EH (cell line): ENCODE measurements at regions not wholly inside any gene's neighbourhood (a gene's known extent, or its start where the extent isn't known, plus 50 kb on each side); places are given as distances from the start of the nearest gene placed in this dataset.
"Not testable (repeated sequence)": the region's sequence is repeated elsewhere in the genome, so short reads cannot be mapped to it uniquely, and the experiment has no call there.

Source experiments
- DNase-seq: peaks from one replicate; pipeline ENCODE4 v3.0.0-alpha.2; 2015; ENCODE audit warnings: low read depth

DNA sequence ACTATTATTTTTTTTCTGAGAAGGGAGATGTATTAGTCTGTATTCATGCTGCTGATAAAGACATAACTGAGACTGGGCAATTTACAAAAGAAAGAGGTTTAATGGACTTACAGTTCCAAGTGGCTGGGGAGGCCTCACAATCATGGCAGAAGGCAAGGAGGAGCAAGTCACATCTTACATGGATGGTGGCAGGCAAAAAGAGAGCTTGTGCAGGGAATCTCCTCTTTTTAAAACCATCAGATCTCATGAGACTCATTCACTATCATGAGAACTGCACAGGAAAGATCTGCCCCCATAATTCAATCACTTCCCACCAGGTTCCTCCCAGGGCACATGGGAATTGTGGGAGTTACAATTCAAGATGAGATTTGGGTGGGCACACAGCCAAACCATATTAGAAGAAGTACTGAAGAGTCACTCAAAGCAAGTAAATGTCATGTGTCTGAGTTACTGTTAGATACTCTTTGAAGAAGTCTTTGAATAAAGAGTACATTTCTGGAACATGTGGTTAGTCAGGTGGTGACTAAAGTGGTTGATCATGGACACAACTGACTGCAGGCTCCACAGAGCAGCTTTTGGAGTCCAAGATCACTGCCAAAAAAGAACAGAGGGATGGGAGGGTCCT lies 430.9 kb upstream of the TBL1XR1 start:
- not testable (repeated sequence) for DNase-seq

DNA sequence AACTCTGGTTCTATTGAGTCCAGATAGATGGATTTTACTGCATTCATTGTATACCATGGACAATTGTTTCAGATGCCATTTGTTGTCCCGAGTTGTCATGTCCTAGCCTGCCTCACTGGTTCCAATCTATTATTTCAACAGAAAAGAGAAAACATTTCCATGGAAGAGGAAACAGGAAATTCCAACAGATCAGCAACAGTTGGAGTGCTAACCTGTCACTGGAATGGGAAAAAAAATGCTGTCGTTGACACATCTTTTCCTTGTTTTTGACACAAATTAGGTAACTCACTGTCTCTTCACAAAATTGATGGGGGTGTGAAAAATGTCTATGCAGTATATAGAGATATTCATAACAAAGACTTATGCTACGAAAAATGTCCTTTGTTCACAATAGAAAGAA lies 432.0 kb upstream of the TBL1XR1 start:
- no peak for DNase-seq

DNA sequence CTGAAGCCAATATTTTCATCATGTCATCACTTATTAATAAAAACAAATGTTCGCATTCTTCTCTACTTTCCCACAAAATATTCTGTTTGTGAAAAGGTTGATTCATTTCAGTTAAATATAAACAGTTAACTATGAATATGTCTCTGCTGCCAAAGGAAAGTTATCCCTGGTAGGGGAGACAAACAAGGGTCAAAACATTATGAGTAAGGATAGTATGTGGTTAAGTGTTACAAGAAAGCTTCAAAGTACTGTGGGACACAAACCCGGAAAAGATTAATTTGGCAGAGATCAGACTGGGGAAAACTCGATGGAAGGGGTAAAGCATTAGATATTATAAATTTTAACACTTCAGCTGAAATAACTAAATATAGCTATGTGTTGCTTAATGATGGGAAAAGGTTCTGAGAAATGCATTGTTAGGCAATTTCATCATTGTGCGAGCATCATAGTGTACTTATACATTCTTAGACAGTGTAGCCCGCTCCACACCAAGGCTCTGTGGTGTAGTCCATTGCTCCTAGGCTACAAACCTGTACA lies 436.5 kb upstream of the TBL1XR1 start:
- DNase-seq, result peak; percentile 84

DNA sequence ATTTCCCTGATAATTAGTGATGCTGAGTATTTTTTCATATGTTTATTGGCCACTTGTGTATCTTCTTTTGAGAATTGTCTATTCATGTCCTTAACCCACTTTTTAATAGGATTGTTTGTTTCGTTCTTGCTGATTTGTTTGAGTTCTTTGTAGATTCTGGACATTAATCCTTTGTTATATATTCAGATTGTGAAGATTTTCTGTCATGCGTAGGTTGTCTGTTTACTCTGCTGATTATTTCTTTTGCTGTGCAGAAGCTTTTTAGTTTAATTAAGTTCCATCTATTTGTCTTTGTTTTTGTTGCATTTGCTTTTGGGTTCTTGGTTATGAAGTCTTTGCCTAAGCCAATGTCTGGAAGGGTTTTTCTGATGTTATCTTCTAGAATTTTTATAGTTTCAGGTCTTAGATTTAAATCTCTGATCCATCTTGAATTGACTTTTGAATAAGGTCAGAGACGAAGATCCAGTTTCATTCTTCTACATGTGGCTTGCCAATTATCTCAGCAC lies 438.4 kb upstream of the TBL1XR1 start:
- not testable (repeated sequence) for DNase-seq

DNA sequence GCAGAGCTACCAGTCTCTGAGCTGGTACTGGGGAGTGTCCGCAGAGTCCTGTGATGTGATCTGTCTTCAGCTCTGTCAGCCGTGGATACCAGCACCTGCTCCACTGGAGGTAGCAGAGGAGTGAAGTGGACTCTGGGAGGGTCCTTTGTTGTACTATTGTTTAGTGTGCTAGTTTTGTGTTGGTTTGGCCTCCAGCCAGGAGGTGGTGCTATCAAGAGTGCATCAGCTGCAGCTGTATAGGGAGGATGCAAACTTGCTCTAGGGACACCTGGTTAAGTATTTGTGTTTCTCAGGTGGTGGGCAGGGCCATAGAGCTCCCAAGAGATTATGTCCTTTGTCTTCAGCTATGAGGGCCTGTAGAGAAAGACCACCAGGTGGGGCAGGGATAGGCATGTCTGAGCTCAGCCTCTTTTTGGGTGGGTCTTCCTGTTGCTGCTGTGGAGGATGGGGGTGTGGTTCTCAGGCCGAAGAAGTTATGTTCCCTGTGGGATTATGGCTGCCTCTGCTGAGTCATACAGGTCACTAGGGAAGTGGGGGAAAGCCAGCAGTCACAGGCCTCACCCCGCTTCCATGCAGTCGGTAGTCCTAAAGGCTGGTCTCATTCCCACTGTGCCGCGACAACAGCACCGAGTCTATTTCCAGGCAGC lies 443.2 kb upstream of the TBL1XR1 start:
- DNase-seq, result no peak

DNA sequence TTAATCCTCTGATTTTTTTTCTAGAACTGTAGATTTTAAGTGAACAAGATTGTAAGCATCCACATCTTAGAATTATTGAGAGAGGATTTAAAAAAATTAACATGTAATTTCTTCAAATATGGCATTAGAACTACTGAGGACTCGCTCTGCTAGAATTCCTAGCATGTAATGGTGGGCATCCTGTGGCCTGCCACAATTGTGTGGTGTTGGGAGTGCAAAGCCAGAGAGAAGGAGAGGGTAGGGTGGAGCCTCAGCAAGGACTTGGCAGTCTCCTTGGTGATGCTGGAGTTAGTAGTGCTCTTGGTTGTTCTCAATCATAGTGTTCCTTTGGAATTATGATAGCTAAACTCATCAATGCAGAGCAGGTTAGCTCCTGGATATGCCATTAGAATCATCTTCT lies 443.9 kb upstream of the TBL1XR1 start:
- no peak for DNase-seq

DNA sequence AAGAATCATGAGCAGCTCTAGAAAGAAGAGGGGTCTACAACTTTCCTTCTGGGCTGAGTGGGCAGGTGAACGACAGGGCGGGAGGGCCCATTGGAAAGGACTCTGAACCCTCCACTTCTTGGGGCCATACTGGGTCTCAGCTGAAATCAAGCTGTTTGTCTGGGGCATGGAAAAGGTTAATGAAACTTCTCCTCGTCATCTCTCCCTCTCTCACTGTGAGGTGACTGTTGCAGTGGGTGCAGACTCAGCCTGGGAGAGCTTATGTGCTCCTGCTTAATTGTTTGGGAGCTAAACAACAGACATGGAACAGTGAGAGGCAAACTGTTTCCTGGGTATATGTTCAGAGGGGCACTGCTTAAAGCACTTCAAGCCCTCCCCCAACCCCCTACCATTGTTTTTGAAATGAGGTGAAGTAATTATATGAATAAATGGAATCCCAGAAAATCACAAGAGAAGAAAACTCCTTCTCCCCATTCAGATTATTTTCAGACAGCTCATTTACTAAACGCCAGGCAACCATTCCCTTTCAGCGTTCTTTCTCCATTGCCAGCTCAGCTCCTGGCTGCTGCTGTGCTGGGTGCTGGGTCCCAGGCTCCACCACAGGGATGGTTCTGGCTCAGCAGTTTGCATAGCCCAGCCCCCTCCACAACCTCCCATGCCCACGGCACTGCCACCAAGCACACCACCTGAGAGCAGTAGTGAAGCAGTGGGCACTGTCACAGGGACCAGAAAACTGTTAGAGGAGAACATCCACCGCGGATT lies 444.9 kb upstream of the TBL1XR1 start:
- no peak for DNase-seq

DNA sequence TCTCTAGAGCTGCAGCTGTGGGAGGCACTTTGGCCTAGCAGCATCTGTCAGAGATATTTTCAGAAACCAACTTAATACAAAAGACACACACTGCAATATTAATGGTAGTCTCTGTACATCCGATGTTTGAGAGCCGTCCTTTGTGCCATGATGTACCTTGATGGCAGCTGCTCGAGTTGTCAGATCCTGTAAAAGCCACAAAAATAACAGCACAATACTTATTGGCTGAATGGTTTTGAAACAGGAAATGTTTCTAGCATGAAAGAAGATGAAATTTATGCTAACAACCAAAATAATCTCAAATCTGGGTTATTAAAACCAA lies 445.5 kb upstream of the TBL1XR1 start:
- no peak for DNase-seq

DNA sequence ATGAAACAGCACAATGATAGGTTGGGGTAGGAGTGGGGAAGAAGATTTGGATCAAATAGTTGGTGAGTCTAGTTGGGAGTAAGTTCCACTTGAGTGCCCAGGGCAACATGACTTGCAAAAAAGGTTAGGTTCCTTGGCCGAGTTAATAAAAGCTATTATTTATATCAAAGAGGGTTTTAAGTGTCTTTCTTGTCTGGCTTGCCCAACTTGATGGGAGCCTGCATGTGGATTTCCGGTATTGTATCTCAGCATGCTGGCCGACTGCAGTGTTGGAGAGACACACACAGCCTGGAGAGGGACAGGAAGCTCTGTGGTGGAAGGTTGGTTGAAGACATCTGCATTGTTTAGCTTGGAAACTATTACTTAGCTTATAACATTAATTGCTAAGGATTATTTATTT lies 449.5 kb upstream of the TBL1XR1 start:
- no peak for DNase-seq

DNA sequence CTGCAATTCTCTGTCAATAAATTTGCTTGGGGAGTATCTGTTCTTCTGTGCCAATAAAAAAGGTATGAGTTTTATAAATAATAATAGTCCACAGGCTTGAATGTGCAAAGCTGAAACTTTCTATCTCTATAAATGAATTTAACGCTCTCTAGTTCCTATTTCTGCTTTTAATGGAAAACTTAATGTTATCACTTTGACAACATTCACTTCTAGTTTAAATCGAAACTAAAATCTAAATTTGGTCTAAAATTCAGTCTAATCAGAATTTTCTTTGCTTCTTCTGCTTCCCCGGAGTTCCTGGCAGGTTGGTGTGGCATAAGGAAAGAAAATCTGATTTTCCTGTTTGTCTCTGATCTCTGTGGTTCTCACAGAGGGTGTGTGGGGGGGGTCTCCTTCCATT lies 450.1 kb upstream of the TBL1XR1 start:
- no peak for DNase-seq

DNA sequence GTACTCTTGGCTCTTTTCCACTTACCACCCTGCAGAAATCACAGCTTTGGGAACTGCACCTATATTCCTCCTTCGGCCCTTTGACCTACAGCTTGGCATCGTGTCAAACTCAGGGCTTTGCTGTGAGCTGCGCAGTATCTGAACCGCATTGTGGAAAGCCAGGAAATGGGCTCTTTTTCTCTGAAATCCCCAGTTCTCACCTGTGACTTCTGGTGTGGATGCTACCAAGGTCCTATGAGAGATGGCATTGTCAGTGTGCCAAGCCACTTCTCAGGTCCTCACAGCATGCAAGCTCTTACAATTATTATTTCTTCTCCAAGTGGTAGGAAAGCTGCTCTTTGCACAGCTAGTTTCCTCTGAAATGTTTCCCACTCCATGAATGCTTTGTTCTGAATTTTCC lies 450.6 kb upstream of the TBL1XR1 start:
- DNase-seq, result no peak

DNA sequence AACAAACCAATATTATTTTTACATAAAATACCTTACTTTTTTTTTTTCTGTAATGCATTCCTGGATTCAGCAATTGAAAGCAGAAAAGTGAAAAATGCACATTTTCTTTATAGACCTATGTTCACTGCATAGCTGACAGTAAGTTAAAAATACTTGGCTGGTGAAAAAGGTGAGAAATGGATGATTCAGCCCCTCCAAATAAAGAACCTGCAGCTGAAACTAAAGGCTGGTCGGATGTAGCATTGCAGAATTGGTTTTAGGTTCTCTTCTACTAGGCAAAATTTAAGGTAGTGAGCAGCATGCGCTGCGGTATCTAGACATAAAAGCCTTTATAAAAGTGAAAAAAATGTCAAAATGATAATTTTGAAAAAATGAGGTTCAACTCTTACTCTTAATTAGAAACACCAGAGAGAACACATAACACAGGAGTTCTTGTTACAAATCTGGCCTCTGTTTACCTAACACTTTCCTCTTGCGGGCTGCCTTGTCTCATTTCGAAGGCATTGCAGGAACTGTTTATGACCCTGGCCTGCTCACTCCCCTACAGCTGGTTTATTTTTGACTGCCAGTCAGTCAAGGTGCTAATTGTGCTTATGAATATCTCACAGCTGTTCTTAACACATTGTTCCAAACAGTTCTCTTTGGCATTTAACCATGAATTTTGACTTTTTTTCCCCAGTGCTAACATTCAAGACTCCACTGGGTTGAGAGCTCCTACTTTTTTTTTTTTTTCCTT lies 455.4 kb upstream of the TBL1XR1 start:
- no peak for DNase-seq

DNA sequence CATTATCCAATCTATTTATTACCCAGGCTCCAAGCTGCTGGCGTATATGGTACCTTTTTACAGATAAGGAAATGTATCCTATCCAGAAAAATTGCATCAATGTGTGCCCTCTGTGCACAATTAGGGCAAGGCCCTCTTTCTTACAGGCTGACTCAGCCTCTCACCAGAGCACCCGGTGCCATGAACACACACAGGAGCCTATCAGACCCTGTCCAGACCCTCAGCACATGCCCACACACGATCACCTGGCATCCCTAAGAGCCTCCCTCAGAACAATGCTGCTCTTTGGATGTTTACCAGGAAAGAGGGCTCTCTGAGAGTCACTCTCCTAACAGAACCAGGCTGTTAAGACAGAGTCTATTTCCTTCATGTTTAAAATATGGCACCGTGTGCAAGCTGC lies 460.0 kb upstream of the TBL1XR1 start:
- DNase-seq, result no peak

DNA sequence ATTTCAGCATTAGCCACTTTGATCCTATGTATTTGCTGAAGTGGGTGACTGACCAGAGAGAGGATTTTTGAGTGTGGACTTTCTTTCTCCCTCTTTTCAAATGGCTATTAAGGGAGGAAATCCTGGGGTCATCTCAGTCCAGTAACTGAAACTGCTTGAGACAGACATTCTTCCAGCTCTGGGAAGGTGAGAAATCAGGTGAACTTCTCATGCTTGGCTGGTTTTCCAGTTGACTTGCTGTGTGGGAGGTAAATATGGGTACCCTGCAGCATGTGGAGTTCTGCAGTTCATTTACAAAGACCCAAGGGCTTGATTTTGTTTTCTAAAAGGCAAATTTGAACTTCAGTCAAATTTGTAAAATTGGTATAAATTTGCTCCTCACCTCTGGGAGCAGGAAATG lies 461.1 kb upstream of the TBL1XR1 start:
- no peak for DNase-seq

DNA sequence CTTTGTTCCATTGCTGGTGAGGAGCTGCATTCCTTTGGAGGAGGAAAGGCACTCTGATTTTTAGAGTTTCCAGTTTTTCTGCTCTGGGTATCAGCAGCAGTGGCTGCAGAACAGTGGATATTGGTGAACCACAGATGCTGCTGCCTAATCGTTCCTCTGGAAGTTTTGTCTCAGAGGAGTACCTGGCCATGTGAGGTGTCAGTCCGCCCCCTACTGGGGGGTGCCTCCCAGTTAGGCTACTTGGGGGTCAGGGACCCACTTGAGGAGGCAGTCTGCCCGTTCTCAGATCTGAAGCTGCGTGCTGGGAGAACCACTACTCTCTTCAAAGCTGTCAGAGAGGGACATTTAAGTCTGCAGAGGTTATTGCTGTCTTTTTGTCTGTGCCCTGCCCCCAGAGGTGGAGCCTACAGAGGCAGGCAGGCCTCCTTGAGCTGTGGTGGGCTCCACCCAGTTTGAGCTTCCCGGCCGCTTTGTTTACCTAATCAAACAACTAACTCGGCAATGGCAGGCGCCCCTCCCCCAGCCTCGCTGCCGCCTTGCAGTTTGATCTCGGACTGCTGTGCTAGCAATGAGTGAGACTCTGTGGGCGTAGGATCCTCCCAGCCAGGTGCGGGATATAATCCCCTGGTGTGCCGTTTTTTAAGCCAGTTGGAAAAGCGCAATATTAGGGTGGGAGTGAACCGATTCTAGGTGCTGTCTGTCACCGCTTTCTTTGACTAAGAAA lies 467.3 kb upstream of the TBL1XR1 start:
- not testable (repeated sequence) for DNase-seq

DNA sequence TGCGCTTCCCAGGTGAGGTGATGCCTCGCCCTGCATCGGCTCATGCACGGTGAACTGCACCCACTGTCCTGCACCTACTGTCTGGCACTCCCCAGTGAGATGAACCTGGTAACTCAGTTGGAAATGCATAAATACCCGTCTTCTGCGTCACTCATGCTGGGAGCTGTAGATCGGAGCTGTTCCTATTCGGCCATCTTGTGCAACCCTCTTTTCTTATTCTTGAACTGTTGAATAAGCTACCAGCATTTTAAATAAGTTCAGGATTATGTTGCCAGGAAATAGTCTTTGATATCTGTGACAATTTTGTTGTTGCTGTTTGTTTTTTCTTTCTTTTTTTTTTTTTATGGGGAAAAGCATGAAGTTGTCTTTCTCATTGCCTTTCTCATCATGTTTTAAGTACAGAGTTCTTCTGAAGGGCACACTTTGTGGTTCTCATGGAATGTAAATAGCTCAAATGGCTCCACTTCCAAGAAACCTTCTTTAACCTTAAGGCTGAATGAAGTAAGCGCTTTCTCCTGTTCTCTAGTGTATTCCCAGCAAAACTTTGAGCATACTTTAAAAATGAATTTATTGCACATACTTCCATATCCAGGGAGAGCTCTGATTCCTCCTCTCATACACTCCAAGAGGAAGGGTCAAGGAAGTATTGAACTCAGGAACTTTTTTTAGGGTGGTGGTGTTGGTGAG lies 468.0 kb upstream of the TBL1XR1 start:
- peak; percentile 57 for DNase-seq

DNA sequence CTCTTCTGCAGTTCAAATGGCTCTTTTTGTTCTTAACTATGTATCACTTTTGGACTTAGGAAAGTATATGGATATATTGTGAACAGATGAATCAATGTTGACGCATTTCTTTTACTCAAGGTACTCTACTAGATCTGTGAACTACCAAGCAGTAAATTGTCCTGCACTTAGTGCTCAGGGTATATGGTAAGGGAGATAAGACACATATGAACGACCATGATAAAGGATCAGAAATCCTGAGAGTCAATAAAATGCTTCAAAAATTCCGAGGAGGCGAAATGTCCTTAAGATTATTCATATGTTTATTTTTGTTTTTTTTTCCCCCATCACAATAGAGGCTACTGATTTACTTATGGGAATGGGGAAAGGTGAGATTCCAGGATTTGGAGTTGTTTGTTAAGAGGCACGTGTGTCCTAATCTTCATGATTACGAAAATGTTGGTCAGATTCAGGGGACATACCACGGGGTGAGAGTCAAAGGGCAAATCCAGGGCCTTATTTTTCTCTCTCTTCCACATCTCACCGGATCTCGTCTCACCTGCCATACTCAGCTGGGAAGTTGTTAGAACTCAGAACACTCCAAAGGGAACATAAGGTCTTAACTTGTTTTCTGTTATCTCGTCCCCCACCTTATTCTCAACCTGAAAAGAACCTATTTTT lies 475.1 kb upstream of the TBL1XR1 start:
- no peak for DNase-seq

DNA sequence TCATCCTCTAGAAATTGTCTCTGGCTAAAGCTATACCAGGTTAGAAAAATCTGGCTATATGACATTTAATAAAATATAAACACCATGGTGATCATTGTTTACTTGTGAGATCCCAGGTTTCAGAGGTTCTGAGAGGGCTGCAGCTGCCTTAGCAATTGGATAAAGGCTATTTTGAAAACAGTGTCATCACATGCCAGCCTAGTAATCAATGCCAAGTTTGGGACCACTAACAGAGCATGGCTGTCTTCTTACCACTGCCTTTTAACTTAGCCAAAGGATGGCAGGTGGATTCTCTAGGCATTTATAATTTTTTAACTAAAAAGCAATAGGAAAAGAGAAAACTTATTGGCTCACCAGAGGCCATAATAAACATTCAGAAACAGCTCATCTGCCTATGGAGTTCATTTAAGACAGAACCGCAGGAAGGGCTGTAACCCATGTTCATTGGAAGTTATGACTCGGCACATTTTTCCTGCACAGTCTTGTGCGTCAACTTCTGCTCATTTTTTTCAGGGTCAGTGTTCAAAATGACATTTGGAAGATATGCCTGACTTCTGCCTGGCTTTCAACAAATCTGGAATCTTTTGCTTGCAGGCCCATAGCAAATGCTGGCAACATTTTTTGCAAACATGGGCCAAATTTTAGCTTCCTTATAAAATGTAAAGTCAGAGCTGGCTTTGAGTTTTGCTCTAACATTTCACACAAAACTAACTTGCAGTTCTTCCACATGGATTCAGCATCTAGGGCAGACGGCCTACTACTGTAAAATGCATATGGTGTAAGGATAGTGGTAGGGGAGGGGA lies 476.0 kb upstream of the TBL1XR1 start:
- peak; percentile 93 for DNase-seq

DNA sequence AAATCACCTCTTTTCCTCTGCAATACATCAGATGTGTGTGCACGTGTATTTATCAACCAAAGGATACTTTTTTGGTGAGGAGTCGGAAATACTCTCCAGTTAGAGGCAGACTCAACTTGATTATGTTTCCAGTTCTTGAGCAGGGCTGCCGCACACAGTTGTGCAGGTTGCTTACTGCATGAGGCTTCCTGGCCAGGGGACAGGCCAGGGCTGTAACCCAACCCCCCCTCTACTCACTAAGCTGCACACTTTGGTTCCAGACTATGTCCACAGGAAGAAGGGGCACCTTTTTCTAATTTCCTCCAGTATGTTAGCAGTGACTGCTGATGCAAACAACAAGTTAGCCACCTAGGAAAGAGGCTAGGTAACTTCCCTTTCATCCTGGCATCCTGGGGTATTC lies 476.9 kb upstream of the TBL1XR1 start:
- DNase-seq, result no peak

DNA sequence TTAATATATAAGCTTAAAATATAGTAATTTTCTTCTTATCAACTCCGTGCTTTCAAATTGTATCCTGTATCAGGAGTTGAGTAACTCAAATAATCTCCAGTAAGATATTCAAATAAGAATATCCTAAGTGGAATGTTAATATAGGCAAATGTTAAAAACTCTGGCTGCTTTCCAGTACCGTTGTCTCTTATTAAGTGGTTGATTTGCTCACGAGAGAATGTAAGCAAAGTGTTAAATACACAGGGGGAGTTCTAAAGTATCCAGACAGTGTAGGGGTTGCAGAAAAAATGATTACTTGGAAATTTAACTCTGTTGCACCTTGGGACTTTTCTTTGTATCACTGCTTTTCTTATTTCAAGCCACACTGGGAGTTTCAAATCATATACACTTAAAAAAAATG lies 478.9 kb upstream of the TBL1XR1 start:
- no peak for DNase-seq
